Skin of body (tissue), 2 donors: ENCODE measurements at regions not wholly inside any gene's neighbourhood (a gene's known extent, or its start where the extent isn't known, plus 50 kb on each side); places are given as distances from the start of the nearest gene placed in this dataset. TPM values are rescaled to one million over a fixed set of nuclear protein-coding genes. Genes with fewer than 3 reads are reported as not detected.

Experiments used
- DNase-seq: peaks from one replicate; lab custom pipeline; 2025; lab: John Stamatoyannopoulos, UW
- small RNA-seq: library from RNA; depleted of rRNA; stranded (forward); fragments of <200 nt; gene quantifications from one replicate; pipeline ENCODE3, GENCODE V24; 2014; ENCODE audit warnings: low replicate concordance

- no peak for DNase-seq
These were observed 52.5 kb upstream of the CAMK1G start for GRCh38 chr1:209531006-209531405.

- DNase-seq: no peak
These were observed 52.0 kb upstream of the CAMK1G start for GRCh38 chr1:209531549-209531948.

Small RNA genes in the stretch of these regions (small RNA-seq; reads per million reads assigned to genes)
- gene AC104465.1: not detected
